Stomach (tissue), 4 donors: ENCODE measurements at regions not wholly inside any gene's neighbourhood (a gene's known extent, or its start where the extent isn't known, plus 50 kb on each side); places are given as distances from the start of the nearest gene placed in this dataset.

Experiments
- CTCF ChIP-seq, 7 experiments: fragments of 450-650 bp in 4 of 7; fragments of 200-600 bp in 3 of 7; sonication (generic) in 3 of 7; IDR thresholded peaks; one replicate each; pipeline ENCODE4 v1.5.1; 2016 to 2019; ENCODE audit warnings: antibody characterized with exemption in 7 of 7, control low read depth in 2 of 7, mild to moderate bottlenecking in 1 of 7
- EP300 ChIP-seq: sonication (generic); formaldehyde crosslinking; IDR thresholded peaks from one replicate; pipeline ENCODE4 v1.6.1; 2017; ENCODE audit warnings: antibody characterized with exemption
- POLR2A ChIP-seq, 4 donors: fragments of 450-650 bp; IDR thresholded peaks; one replicate each; pipeline ENCODE4 v1.6.1; 2016; ENCODE audit warnings: antibody characterized with exemption in 4 of 4, control low read depth in 2 of 4, mild to moderate bottlenecking in 1 of 4, moderate library complexity in 1 of 4
- POLR2AphosphoS5 ChIP-seq, 3 donors: sonication (generic); formaldehyde crosslinking; IDR thresholded peaks; one replicate each; pipeline ENCODE4 v1.6.1; 2016; ENCODE audit warnings: antibody characterized with exemption in 3 of 3

GRCh38 chr6:131378874-131379273, 194.2 kb upstream of the ARG1 start:
- TF ChIP-seq POLR2AphosphoS5 (IDR thresholded peaks at IDR 0.05), result no peak
- TF ChIP-seq CTCF (IDR thresholded peaks at IDR 0.05), result no peak
- no peak for TF ChIP-seq EP300
- TF ChIP-seq POLR2A (IDR thresholded peaks at IDR 0.05), result no peak
